ENCODE measurements at regions not wholly inside any gene's neighbourhood (a gene's known extent, or its start where the extent isn't known, plus 50 kb on each side); places are given as distances from the start of the nearest gene placed in this dataset.

DNA sequence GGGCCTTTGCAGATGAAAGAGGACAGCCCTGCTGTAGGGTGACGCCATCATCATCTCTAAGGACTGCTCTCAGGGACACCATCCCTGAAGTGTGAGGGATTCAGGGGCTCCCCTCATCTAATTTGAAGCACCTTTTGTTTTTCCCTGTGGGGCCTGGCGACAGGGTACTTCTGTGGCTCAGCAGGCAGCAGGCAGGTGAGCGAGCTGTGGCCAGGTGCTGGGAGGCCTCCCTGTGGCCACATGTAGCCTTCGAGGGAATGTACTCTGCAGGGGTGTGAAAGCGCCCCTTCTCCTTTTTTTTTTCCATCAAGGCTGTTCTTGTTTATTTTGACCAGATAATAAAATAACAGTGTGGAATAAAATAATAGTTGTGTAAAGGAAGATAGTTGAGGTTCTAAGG, 118.2 kb upstream of the DPP6 start:
- no peak for TF ChIP-seq TAF1 (IDR thresholded peaks at IDR 0.05; ENCODE audit: borderline replicate concordance, low read depth, low read length)
- no peak for TF ChIP-seq POLR2A (IDR thresholded peaks at IDR 0.05; ENCODE audit: low read depth, low read length)
- no peak for TF ChIP-seq POLR2AphosphoS5 (IDR thresholded peaks at IDR 0.05; ENCODE audit: low read depth, low read length)
